HUES64 (cell line): ENCODE measurements at regions not wholly inside any gene's neighbourhood (a gene's known extent, or its start where the extent isn't known, plus 50 kb on each side); places are given as distances from the start of the nearest gene placed in this dataset.
A peak's percentile ranks its signal among the peaks of the same experiment; 100 is the strongest.

ENCODE experiments used
- H3K27ac ChIP-seq: 2 replicates; pipeline ENCODE4 v1.7.0; 2013; ENCODE audit warnings: low read depth, low read length, inconsistent platforms
- H3K27me3 ChIP-seq: 2 replicates; pipeline ENCODE4 v1.6.1; 2013; ENCODE audit warnings: mild to moderate bottlenecking, low read length; ENCODE audit not compliant: insufficient read depth
- H3K36me3 ChIP-seq: 2 replicates; pipeline ENCODE4 v1.6.1; 2013; ENCODE audit warnings: mild to moderate bottlenecking, low read length; ENCODE audit not compliant: insufficient read depth
- H3K4me1 ChIP-seq: 2 replicates; pipeline ENCODE4 v1.6.1; 2013; ENCODE audit warnings: mild to moderate bottlenecking, low read length, moderate library complexity; ENCODE audit not compliant: insufficient read depth
- H3K4me3 ChIP-seq: 2 replicates; pipeline ENCODE4 v1.5.1; 2013; ENCODE audit warnings: mild to moderate bottlenecking, low read length, moderate library complexity
- H3K9ac ChIP-seq: 2 replicates; pipeline ENCODE4 v1.6.1; 2013; ENCODE audit warnings: mild to moderate bottlenecking, low read depth, low read length
- H3K9me3 ChIP-seq: 2 replicates; pipeline ENCODE4 v1.6.1; 2013; ENCODE audit warnings: low read depth, low read length; ENCODE audit not compliant: insufficient read depth
- WGBS: fragments of 150-250, 120-280 bp; methylation state at CpG from one replicate; pipeline ENCODE4 v1.1.7; 2013; ENCODE audit warnings: missing lambda C conversion rate; 5-methylcytosine and 5-hydroxymethylcytosine counted together

DNA sequence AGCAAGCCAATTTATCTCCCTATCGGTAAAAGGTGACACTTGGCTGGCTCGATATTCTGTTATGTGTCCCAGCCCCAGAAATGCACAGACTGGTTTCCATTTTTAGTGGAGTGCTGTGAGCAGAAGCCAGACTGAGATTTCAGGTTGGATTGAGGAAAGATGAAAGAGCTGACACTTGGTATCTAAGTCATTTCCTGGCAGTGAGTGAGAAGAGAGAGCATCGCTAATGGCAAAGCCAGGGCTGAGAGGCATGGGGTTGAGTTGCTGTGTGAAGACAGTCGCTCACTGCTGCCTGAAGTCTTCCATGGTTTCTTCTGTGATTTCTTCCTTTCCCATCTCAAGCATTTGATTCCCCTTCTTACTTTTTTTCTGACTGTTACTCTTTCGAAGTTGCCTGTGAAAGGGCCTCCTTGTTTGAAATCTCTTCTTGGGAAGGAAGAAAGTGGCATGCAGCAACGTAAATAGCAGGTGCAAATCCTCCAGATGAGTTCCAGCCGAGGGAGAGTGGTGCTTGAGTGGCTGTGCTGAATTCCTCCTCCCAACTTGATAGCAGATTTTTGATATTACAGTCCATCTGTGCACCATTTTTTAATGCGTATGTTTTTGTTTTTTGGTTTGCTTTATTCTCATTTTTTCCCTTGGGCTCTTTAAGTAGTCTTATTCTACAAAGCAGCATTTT lies 109.2 kb upstream of the LIMCH1 start:
- H3K9ac ChIP-seq: no peak overlapping the region
- H3K27me3 ChIP-seq: no peaks in the 10 kb centered on the region
- H3K27ac ChIP-seq: no peak overlapping the region
- WGBS: 72% methylated on average over 8 of the region's 8 CpGs
- H3K4me1 ChIP-seq: peaks cover 54% of the 10 kb centered on the region
- H3K36me3 ChIP-seq: no peaks in the 10 kb centered on the region
- no peak overlapping the region for H3K4me3 ChIP-seq
- H3K9me3 ChIP-seq: no peaks in the 10 kb centered on the region

DNA sequence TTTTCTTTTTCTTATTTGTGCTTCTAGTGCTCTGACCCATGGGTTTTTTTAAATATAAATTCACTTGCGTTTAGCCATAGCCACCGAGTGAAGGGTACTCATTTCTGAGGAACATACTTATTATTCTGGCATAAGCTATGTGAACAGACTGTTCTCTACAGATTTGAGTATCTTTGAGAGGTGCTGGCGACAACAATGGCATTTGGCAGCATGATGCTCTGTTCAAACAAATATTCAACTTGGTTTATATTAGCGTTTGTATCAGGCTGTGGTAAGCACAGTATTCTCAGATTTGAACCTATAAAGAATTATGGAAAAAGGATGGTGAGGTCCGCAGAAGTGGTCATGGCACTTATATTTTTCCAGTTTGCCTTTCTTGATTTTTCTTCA lies 108.7 kb upstream of the LIMCH1 start:
- 88% methylated on average over 5 of the region's 5 CpGs for WGBS
- no peak overlapping the region for H3K27ac ChIP-seq
- no peak overlapping the region for H3K4me3 ChIP-seq
- peaks cover 56% of the 10 kb centered on the region for H3K4me1 ChIP-seq
- H3K9me3 ChIP-seq: no peaks in the 10 kb centered on the region
- H3K36me3 ChIP-seq: no peaks in the 10 kb centered on the region
- H3K9ac ChIP-seq: no peak overlapping the region
- no peaks in the 10 kb centered on the region for H3K27me3 ChIP-seq

DNA sequence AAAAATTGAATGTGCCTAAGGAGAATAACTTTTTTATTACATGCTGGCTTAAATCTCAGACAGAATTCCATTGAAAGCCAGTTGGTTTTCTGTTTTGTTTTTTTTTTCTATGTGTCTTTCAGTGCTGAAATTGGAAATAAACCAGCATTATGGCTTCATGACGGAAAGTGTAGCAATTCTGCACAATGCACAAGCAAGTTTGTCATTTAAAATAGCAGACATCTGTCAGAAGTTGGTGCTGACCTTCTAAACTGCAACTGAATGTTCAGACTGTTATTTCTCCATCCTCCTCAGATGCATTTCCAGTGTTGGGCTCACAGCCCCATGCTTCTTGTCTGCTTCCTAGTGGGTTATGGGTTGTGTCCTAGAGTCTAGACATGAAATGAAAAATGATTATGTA lies 107.2 kb upstream of the LIMCH1 start:
- no peaks in the 10 kb centered on the region for H3K27me3 ChIP-seq
- H3K9ac ChIP-seq: 0 out of 2 replicates have a peak overlapping the region, but pooled peaks have one; percentile 4
- no peaks in the 10 kb centered on the region for H3K36me3 ChIP-seq
- WGBS: 86% methylated on average over 1 of the region's 1 CpG
- no peak overlapping the region for H3K27ac ChIP-seq
- no peaks in the 10 kb centered on the region for H3K9me3 ChIP-seq
- H3K4me1 ChIP-seq: peaks cover 56% of the 10 kb centered on the region
- H3K4me3 ChIP-seq: no peak overlapping the region

DNA sequence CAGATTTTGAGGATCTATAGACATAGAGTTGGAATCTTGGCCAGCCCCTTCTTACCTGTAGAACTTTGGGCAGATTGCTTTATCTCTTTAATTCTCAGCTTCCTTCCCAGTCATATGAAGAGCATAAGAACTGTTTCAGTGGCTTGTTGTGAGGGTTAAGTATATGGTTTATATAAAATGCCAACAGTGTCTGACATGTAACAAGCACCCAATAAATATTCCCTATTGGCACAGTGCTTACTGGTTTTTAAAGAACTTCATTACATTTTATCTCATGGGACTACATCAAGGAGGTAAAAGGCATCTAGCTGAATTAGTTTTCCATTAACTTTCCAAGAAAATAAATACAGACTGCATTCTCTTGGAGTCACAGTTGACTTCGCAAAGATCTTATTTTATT lies 106.7 kb upstream of the LIMCH1 start:
- Histone ChIP-seq H3K4me3 (no peak overlapping the region), H3K9me3 (no peaks in the 10 kb centered on the region), H3K36me3 (no peaks in the 10 kb centered on the region), H3K27ac (no peak overlapping the region), H3K9ac (peak overlapping the region; percentile 4; the same call in 1 of the 2 replicates), H3K27me3 (no peaks in the 10 kb centered on the region), H3K4me1 (peaks cover 56% of the 10 kb centered on the region)
- WGBS: no CpG with 5 or more reads among the region's 1 CpG

DNA sequence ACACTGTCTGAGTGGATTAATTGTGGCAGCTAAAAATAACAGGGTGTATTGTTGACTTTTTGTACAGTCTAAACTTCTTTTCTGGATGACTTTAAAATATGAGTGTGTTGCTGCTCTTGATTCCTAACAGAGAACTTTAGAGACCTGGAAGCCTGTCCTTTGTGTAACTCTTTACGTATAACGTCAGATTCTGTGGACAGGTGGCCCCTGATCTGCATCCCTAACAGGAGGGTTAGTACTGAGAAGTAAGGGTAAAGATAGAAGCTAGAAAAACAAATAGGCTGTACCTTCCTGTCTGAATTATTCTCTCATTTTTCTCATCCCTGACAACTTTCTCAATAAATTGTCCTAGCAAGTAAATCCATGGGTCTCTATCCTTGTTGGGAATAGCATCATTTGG lies 105.7 kb upstream of the LIMCH1 start:
- WGBS: 26% methylated on average over 2 of the region's 2 CpGs
- Histone ChIP-seq H3K27ac (peak overlapping the region; percentile 89), H3K9me3 (no peaks in the 10 kb centered on the region), H3K27me3 (no peaks in the 10 kb centered on the region), H3K9ac (peak overlapping the region; percentile 41; the same call in 1 of the 2 replicates), H3K4me3 (no peak overlapping the region), H3K4me1 (peaks cover 61% of the 10 kb centered on the region), H3K36me3 (no peaks in the 10 kb centered on the region)

DNA sequence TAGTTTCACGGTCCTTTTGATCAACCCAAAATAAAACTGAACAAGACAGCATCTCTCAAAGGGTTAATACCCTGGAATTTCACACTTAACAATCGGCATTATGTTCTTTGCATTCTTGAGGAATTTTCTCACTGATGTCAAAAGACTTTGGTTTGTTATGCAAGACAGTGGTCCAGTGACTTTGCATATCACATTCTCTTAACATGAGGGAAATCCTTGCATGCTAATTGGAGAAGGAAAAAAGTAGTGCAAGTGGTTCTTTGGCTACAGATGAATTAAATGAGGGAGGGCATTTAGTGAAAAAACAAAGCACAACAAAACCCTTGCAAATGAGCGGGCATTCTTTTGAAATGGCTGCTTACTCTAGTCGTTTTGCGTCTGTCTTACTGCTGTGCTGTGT lies 105.1 kb upstream of the LIMCH1 start:
- 4% methylated on average over 5 of the region's 5 CpGs for WGBS
- no peaks in the 10 kb centered on the region for H3K9me3 ChIP-seq
- H3K4me3 ChIP-seq: peak overlapping the region; percentile 9; the same call in 1 of the 2 replicates
- H3K4me1 ChIP-seq: peaks cover 59% of the 10 kb centered on the region
- no peaks in the 10 kb centered on the region for H3K27me3 ChIP-seq
- H3K9ac ChIP-seq: peak overlapping the region; percentile 61; the same call in 1 of the 2 replicates
- H3K27ac ChIP-seq: peak overlapping the region; percentile 96
- no peaks in the 10 kb centered on the region for H3K36me3 ChIP-seq

DNA sequence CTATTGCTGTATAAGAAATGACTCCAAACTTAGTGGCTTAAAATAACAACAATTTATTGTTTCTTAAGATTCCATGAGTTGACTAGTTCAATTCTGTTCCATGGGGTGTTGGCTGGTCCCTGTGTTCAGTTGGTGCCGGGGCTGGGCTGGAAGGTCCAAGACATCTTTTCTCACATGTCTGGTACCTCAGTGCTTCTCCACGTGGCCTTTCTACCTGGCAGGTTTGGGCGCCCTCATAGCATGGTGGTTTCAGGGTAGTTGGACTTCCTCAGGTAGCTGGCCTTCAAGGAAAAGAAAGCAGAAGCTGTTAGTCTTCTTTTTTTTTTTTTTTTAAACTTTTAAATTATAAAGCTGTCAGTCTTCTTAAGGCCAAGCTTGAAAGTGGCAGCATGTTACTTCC lies 104.6 kb upstream of the LIMCH1 start:
- Histone ChIP-seq H3K36me3 (no peaks in the 10 kb centered on the region), H3K9me3 (no peaks in the 10 kb centered on the region), H3K4me1 (peaks cover 54% of the 10 kb centered on the region), H3K4me3 (peak overlapping the region; percentile 9; the same call in 1 of the 2 replicates), H3K27ac (peak overlapping the region; percentile 96), H3K9ac (peak overlapping the region; percentile 61), H3K27me3 (no peaks in the 10 kb centered on the region)
- WGBS: 40% methylated on average over 3 of the region's 3 CpGs

DNA sequence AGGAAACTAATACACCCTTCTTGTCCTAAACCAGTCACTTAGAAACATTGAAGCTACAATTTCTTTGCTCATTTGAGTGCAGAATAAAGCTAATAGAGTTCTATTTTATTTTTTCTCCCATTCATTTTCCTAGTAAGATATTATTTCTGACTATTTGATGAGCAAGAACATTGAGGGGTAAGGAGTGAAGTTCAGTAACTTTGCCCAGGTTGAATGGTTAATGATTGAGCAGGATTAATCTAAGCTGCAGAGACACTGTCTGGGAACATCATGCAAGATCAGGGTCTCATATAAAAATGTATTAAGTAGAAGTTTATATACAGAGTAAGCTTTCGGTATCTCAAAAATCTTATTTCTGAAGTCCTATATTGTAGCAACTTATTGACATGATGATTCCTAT lies 102.4 kb upstream of the LIMCH1 start:
- no peaks in the 10 kb centered on the region for H3K9me3 ChIP-seq
- no peaks in the 10 kb centered on the region for H3K36me3 ChIP-seq
- H3K4me3 ChIP-seq: no peak overlapping the region
- H3K9ac ChIP-seq: no peak overlapping the region
- H3K27me3 ChIP-seq: no peaks in the 10 kb centered on the region
- H3K4me1 ChIP-seq: peaks cover 45% of the 10 kb centered on the region
- no CpG with 5 or more reads among the region's 1 CpG for WGBS
- no peak overlapping the region for H3K27ac ChIP-seq

DNA sequence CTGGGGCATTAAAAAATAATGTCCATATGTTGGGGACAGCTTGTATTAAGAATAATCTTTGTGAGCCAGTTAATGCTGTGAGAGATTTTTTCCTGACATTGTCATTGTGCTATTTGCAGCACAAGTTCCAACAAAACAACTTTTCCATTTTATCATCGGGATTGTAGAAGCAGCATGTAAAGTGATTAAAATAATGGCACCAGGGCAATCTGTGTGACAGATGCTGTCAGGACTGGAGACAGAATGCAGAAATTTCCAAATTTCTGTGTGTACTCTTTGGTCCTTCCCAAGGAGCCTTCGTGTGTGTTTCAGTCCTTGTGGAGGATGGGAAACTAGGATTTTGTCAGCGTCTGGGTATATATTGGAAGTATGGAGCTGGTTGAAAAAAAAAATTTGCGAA lies 101.5 kb upstream of the LIMCH1 start:
- Histone ChIP-seq H3K27ac (no peak overlapping the region), H3K36me3 (no peaks in the 10 kb centered on the region), H3K27me3 (no peaks in the 10 kb centered on the region), H3K4me3 (no peak overlapping the region), H3K9ac (no peak overlapping the region), H3K4me1 (peaks cover 36% of the 10 kb centered on the region), H3K9me3 (no peaks in the 10 kb centered on the region)
- WGBS: 82% methylated on average over 4 of the region's 4 CpGs

DNA sequence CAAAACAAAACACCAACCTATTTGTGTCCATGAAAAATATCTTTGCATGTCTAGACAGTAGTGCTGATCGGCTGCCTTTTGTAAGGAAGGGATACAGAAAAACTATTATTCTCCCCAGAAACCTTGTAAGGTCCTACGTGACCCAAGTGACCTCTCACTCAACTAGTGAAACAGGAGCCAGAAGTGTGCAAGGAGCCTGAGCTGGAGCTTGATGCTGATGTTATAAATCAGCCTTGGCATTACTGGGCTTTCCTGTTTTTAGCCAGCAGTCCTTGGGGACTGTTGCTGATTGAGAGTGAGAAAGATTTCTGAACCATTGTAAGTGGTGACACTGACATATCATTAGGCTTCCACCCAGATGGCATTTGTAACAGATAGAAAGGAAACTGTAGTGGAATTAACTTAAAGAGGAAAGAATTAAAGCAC lies 100.8 kb upstream of the LIMCH1 start:
- H3K4me1 ChIP-seq: peaks cover 29% of the 10 kb centered on the region
- H3K27me3 ChIP-seq: no peaks in the 10 kb centered on the region
- H3K4me3 ChIP-seq: no peak overlapping the region
- no peak overlapping the region for H3K27ac ChIP-seq
- H3K36me3 ChIP-seq: no peaks in the 10 kb centered on the region
- 82% methylated on average over 2 of the region's 2 CpGs for WGBS
- H3K9me3 ChIP-seq: no peaks in the 10 kb centered on the region
- no peak overlapping the region for H3K9ac ChIP-seq

DNA sequence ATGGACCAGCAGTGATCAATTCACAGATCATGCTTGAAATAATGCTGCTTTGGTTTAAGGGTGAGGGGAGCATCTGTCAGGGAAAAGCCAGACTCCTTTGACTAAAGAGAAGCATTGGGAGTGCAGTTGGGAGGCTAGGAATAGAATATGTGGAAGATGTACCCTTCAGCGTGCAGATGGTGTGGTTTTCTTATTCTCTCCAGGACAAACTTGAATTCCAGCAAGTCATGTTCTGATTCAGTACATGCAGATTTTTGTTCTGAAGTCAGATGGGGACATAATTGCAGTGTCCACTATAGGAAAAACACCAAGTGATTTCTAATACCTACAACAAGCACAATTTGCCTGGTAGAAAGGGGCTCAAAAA lies 99.0 kb upstream of the LIMCH1 start:
- WGBS: 100% methylated on average over 1 of the region's 1 CpG
- H3K36me3 ChIP-seq: no peaks in the 10 kb centered on the region
- no peak overlapping the region for H3K9ac ChIP-seq
- H3K27ac ChIP-seq: no peak overlapping the region
- no peak overlapping the region for H3K4me3 ChIP-seq
- H3K9me3 ChIP-seq: no peaks in the 10 kb centered on the region
- peaks cover 11% of the 10 kb centered on the region for H3K4me1 ChIP-seq
- no peaks in the 10 kb centered on the region for H3K27me3 ChIP-seq

DNA sequence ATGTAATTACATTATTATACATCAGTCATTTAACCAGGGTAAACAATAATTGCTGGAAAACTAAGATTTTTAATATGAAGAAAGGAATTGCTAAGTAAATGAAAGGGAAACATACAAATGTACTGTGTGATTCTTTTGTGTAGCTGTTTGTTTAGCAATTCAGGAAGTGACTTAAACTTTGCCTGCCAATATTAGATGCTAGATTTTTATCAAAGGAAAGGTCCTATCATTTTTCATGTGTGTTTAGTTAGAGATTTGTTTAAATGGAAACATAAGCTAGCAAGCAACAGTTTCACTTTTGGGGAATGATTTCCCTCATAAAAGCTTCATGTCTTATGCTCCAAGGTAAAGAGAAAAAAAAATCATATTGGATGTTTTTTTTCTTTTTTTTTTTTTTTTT lies 95.1 kb upstream of the LIMCH1 start:
- Histone ChIP-seq H3K9me3 (no peaks in the 10 kb centered on the region), H3K27me3 (no peaks in the 10 kb centered on the region), H3K27ac (no peak overlapping the region), H3K4me3 (no peak overlapping the region), H3K36me3 (no peaks in the 10 kb centered on the region), H3K9ac (no peak overlapping the region), H3K4me1 (no peaks in the 10 kb centered on the region)
